K562 (cell line): ENCODE measurements at regions not wholly inside any gene's neighbourhood (a gene's known extent, or its start where the extent isn't known, plus 50 kb on each side); places are given as distances from the start of the nearest gene placed in this dataset.

Experiments used
- ATAC-seq: fragments of 200-7000 bp; cut with Tn5 transposase; 3 replicates; pipeline ENCODE4 v1.9.1; 2020; ENCODE audit warnings: moderate library complexity
- BruUV-seq: library from RNA; stranded (reverse); fragments of 400-500 nt; replicated peaks from 2 replicates; lab custom pipeline; 2021; lab: Mats Ljungman, UMichigan
- CTCF ChIA-PET: fragments of 300-600 bp; formaldehyde crosslinking; extraction: SDS; loops from one replicate; lab custom pipeline; 2021; ENCODE audit warnings: low intra/inter-chr PET ratio; lab: Yijun Ruan, JAX
- POLR2A ChIA-PET: fragments of 300-600, 350-650 bp; sonication (Branson Sonifier 250); formaldehyde crosslinking; extraction: SDS; loops from one replicate; lab custom pipeline; 2021; ENCODE audit warnings: antibody characterized with exemption, inconsistent platforms; lab: Yijun Ruan, JAX
- DNase-seq, 4 experiments: peaks; one replicate each; pipeline versions ENCODE4 v3.0.0 to v3.0.0-alpha.2; 2011 to 2018; ENCODE audit warnings: low spot score in 3 of 4, mixed read lengths in 3 of 4; ENCODE audit errors: extremely low read depth in 1 of 4
- FAIRE-seq: peaks from 2 replicates; lab custom pipeline; 2011; peaks lifted over from hg19 to GRCh38; lab: Jason Lieb, UNC
- H2AFZ ChIP-seq: 2 replicates; pipeline ENCODE4 v1.6.0; 2011; ENCODE audit warnings: low read depth, low read length, control low read depth, inconsistent platforms
- H3K27ac ChIP-seq: fragments of 200-600 bp; 3 replicates; pipeline ENCODE4 v1.8.0; 2011; ENCODE audit warnings: low read depth, mild to moderate bottlenecking, control low read depth, inconsistent platforms, low read length, moderate library complexity, mixed read lengths; ENCODE audit errors: extremely low read depth
- H3K27me3 ChIP-seq, 2 experiments: fragments of 300-600 bp in 1 of 2; 2 replicates in 1 of 2; 3 replicates in 1 of 2; pipeline versions ENCODE4 v1.6.0 to v1.8.0; 2011; ENCODE audit warnings: inconsistent platforms in 2 of 2, low read length in 2 of 2, mild to moderate bottlenecking in 1 of 2, mixed read lengths in 1 of 2, moderate library complexity in 1 of 2; ENCODE audit not compliant: control insufficient read depth in 2 of 2, insufficient read depth in 2 of 2
- H3K36me3 ChIP-seq: fragments of 300-600 bp; 3 replicates; pipeline ENCODE4 v1.8.0; 2011; ENCODE audit warnings: mild to moderate bottlenecking, low read length, inconsistent platforms; ENCODE audit not compliant: control insufficient read depth, insufficient read depth
- H3K4me1 ChIP-seq, 2 experiments: fragments of 200-600 bp in 1 of 2; replicated peaks in 1 of 2; 2 replicates in 1 of 2; 3 replicates in 1 of 2; pipeline versions ENCODE4 v1.5.1 to v1.8.0; 2011; ENCODE audit warnings: inconsistent platforms in 2 of 2, low read length in 2 of 2, mild to moderate bottlenecking in 1 of 2, mixed read lengths in 1 of 2, moderate library complexity in 1 of 2; ENCODE audit not compliant: control insufficient read depth in 2 of 2, insufficient read depth in 2 of 2
- H3K4me2 ChIP-seq: 2 replicates; pipeline ENCODE4 v1.6.1; 2011; ENCODE audit warnings: low read length, control low read depth, inconsistent platforms, mixed read lengths; ENCODE audit not compliant: insufficient read depth
- H3K4me3 ChIP-seq: fragments of 200-600 bp; sonication (generic), shearing (Covaris generic); 2 replicates; pipeline ENCODE4 v1.5.1; 2016; ENCODE audit warnings: control low read depth, inconsistent platforms
- H3K79me2 ChIP-seq: fragments of 200-600 bp; 3 replicates; pipeline ENCODE4 v1.8.0; 2011; ENCODE audit warnings: low read length, inconsistent platforms; ENCODE audit not compliant: control insufficient read depth, insufficient read depth
- H3K9ac ChIP-seq, 2 experiments: 2 replicates each; pipeline versions ENCODE4 v1.6.0 to v1.6.1; 2011; ENCODE audit warnings: low read depth in 2 of 2, low read length in 2 of 2, control low read depth in 1 of 2, inconsistent platforms in 1 of 2, mild to moderate bottlenecking in 1 of 2, mixed read lengths in 1 of 2; ENCODE audit not compliant: insufficient read depth in 1 of 2
- H3K9me1 ChIP-seq: one replicate; pipeline ENCODE4 v1.6.0; 2011; ENCODE audit warnings: inconsistent platforms, mild to moderate bottlenecking, low read length, moderate library complexity; ENCODE audit not compliant: control insufficient read depth, insufficient read depth
- H3K9me3 ChIP-seq: replicated peaks from 2 replicates; pipeline ENCODE4 v1.5.1; 2011; ENCODE audit warnings: low read depth, low read length, inconsistent platforms; ENCODE audit not compliant: control insufficient read depth, insufficient read depth
- H4K20me1 ChIP-seq: replicated peaks from 2 replicates; pipeline ENCODE4 v1.6.1; 2011; ENCODE audit warnings: low read length, inconsistent platforms, mixed read lengths; ENCODE audit not compliant: control insufficient read depth, insufficient read depth
- HBP1 ChIP-seq: fragments of 450-650 bp; formaldehyde crosslinking; IDR thresholded peaks from 2 replicates; pipeline ENCODE4 v1.4.0; 2022; ENCODE audit warnings: missing genetic modification characterization
- JUNB ChIP-seq: fragments of 450-650 bp; formaldehyde crosslinking; conservative IDR thresholded peaks from 2 replicates; pipeline ENCODE4 v1.4.0; 2020; ENCODE audit warnings: mild to moderate bottlenecking
- PPARD ChIP-seq: fragments of 250-450 bp; sonication (Bioruptor Pico); IDR thresholded peaks from 2 replicates; pipeline ENCODE4 v1.8.0; 2022; ENCODE audit warnings: inconsistent platforms, mild to moderate bottlenecking, moderate library complexity
- RAD21 ChIP-seq, 2 experiments: fragments of 250-450 bp in 1 of 2; fragments of 450-650 bp in 1 of 2; sonication (Bioruptor Pico) in 1 of 2; formaldehyde crosslinking in 1 of 2; IDR thresholded peaks in 1 of 2; conservative IDR thresholded peaks in 1 of 2; 2 replicates each; pipeline versions ENCODE4 v1.4.0 to v1.8.0; 2020 to 2022; ENCODE audit warnings: mild to moderate bottlenecking in 2 of 2, moderate library complexity in 1 of 2
- ZFP1 ChIP-seq: fragments of 450-650 bp; formaldehyde crosslinking; IDR thresholded peaks from 2 replicates; pipeline ENCODE4 v1.4.0; 2020; ENCODE audit warnings: mild to moderate bottlenecking, mixed read lengths
- ZNF41 ChIP-seq: fragments of 250-450 bp; sonication (Bioruptor Pico); conservative IDR thresholded peaks from 2 replicates; pipeline ENCODE4 v1.4.0; 2020; ENCODE audit warnings: mild to moderate bottlenecking
- WGBS: fragments of 100-300 bp; shearing (Covaris generic); methylation state at CpG from one replicate; pipeline ENCODE4 v1.1.6; 2016; ENCODE audit warnings: low coverage, mixed read lengths; ENCODE audit not compliant: insufficient coverage; ENCODE audit errors: missing lambda C conversion rate; 5-methylcytosine and 5-hydroxymethylcytosine counted together
- in situ Hi-C: fragments of 300-500 bp; cut with MboI; formaldehyde crosslinking; loops from 4 replicates; pipeline ENCODE4 v1.15.0; 2018; ENCODE audit warnings: inconsistent platforms, mixed read lengths
- intact Hi-C: fragments of 100-400 bp; cut with micrococcal nuclease; formaldehyde crosslinking; loops from 2 replicates; pipeline ENCODE4 v1.14.2; 2022

GRCh38 chr14:80364816-80365215 lies 153.5 kb upstream of the DIO2 start:
- H3K4me3 ChIP-seq, result no peak overlapping the region
- no peaks in the 10 kb centered on the region for H3K9me1 ChIP-seq
- no peak overlapping the region for H3K27ac ChIP-seq
- no peaks in the 10 kb centered on the region for H3K9me3 ChIP-seq
- FAIRE-seq, result no peak
- POLR2A ChIA-PET, result no interaction called here
- no peak for TF ChIP-seq PPARD (CRISPR knock-in tag)
- no peak overlapping the region for H2AFZ ChIP-seq
- no peaks in the 10 kb centered on the region for H3K79me2 ChIP-seq
- H3K4me2 ChIP-seq, result no peak overlapping the region
- no peaks in the 10 kb centered on the region for H3K36me3 ChIP-seq
- in situ Hi-C loops, result no loop called here
- CTCF ChIA-PET, result no interaction called here
- no peaks in the 10 kb centered on the region for H3K4me1 ChIP-seq
- no peaks in the 10 kb centered on the region for H3K27me3 ChIP-seq
- intact Hi-C loops, result no loop called here
- DNase-seq, result no peak
- no peak for ATAC-seq
- BruUV-seq, result no TSS peak
- WGBS, result 0% methylated on average over 2 of the region's 2 CpGs
- no peaks in the 10 kb centered on the region for H4K20me1 ChIP-seq
- no peak overlapping the region for H3K9ac ChIP-seq

- Histone ChIP-seq H3K9me3 (no peaks in the 10 kb centered on the region), H3K36me3 (no peaks in the 10 kb centered on the region), H3K9me1 (no peaks in the 10 kb centered on the region), H3K27me3 (no peaks in the 10 kb centered on the region), H3K4me3 (no peak overlapping the region), H3K27ac (no peak overlapping the region), H3K4me1 (no peaks in the 10 kb centered on the region), H4K20me1 (no peaks in the 10 kb centered on the region), H2AFZ (no peak overlapping the region), H3K9ac (no peak overlapping the region), H3K79me2 (no peaks in the 10 kb centered on the region), H3K4me2 (no peak overlapping the region)
- BruUV-seq, result no TSS peak
- intact Hi-C loops (no loop called here), in situ Hi-C loops (no loop called here)
- no peak for FAIRE-seq
- peak in 2 of 4 experiments; percentile 0 to 1 for DNase-seq
- ATAC-seq, result no peak
- CTCF ChIA-PET, result no interaction called here
- 0% methylated on average over 1 of the region's 1 CpG for WGBS
- TF ChIP-seq ZFP1 (CRISPR knock-in tag) (no peak), JUNB (CRISPR knock-in tag) (no peak), HBP1 (CRISPR knock-in tag) (no peak), ZNF41 (CRISPR knock-in tag) (no peak), RAD21 (CRISPR knock-in tag; conservative IDR thresholded peaks at IDR 0.05 in 1 of 2, IDR thresholded peaks at IDR 0.05 in 1 of 2) (peak in 1 of 2 experiments; percentile 22; a peak in 1 of 4 replicates)
- POLR2A ChIA-PET, result no interaction called here
Measured at GRCh38 chr14:80364274-80364673, 153.0 kb upstream of the DIO2 start.
